ENCODE measurements at regions not wholly inside any gene's neighbourhood (a gene's known extent, or its start where the extent isn't known, plus 50 kb on each side); places are given as distances from the start of the nearest gene placed in this dataset.

DNA sequence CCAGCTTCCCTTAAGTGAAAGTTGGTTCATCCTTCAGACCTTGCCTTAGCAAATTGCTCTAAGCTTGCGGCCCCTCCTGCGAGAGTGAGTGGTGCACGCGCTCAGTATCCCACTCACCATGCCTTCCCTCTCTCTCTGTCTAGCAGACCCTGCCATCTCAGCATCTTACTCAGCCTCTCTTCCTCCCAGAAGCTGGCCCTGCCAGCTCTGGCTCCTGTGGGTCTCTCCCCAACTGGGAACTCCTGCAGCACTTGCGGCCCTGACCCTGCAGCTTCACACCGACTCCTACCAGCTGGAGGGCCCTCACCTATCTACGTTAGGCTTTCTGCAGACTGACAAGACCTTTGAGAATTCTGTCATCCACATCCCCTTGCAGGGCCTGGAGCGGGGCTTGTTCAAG, 286.1 kb upstream of the TLE3 start:
- no peak for TF ChIP-seq POLR2A (IDR thresholded peaks at IDR 0.05)
- TF ChIP-seq, protein P1, sequence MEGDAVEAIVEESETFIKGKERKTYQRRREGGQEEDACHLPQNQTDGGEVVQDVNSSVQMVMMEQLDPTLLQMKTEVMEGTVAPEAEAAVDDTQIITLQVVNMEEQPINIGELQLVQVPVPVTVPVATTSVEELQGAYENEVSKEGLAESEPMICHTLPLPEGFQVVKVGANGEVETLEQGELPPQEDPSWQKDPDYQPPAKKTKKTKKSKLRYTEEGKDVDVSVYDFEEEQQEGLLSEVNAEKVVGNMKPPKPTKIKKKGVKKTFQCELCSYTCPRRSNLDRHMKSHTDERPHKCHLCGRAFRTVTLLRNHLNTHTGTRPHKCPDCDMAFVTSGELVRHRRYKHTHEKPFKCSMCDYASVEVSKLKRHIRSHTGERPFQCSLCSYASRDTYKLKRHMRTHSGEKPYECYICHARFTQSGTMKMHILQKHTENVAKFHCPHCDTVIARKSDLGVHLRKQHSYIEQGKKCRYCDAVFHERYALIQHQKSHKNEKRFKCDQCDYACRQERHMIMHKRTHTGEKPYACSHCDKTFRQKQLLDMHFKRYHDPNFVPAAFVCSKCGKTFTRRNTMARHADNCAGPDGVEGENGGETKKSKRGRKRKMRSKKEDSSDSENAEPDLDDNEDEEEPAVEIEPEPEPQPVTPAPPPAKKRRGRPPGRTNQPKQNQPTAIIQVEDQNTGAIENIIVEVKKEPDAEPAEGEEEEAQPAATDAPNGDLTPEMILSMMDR (IDR thresholded peaks at IDR 0.05) = no peak
